ENCODE measurements at regions not wholly inside any gene's neighbourhood (a gene's known extent, or its start where the extent isn't known, plus 50 kb on each side); places are given as distances from the start of the nearest gene placed in this dataset.

- no peaks in the 10 kb centered on the region for H3K27me3 ChIP-seq (ENCODE audit: control insufficient read depth, insufficient read depth, low read length)
- H3K27ac ChIP-seq (ENCODE audit: insufficient read depth, low read length): no peak overlapping the region
- H2AFZ ChIP-seq (ENCODE audit: low read length): no peak overlapping the region
- H4K20me1 ChIP-seq (ENCODE audit: control insufficient read depth, extremely low read depth, insufficient read depth, low read length): no peaks in the 10 kb centered on the region
- no peaks in the 10 kb centered on the region for H3K79me2 ChIP-seq (ENCODE audit: control insufficient read depth, insufficient read depth, low read length)
- TF ChIP-seq EZH2 (IDR thresholded peaks at IDR 0.05; ENCODE audit: low read length, missing control alignments) (no peak), CTCF (conservative IDR thresholded peaks at IDR 0.05 in 1 of 2, IDR thresholded peaks at IDR 0.05 in 1 of 2; ENCODE audit: low read depth in 1 of 2, low read length in 2 of 2) (no peak)
- DNase-seq (ENCODE audit: low read depth in 2 of 2): no peak
- no peak overlapping the region for H3K4me2 ChIP-seq (ENCODE audit: extremely low read depth, insufficient read depth, low read length)
- H3K9ac ChIP-seq (ENCODE audit: insufficient read depth, low read length): no peak overlapping the region
- H3K4me3 ChIP-seq (replicated peaks in 1 of 4; ENCODE audit: control extremely low read depth in 1 of 4, insufficient read depth in 1 of 4, low read depth in 3 of 4, low read length in 4 of 4): no peak overlapping the region
- H3K36me3 ChIP-seq (ENCODE audit: control insufficient read depth, insufficient read depth, low read length): no peaks in the 10 kb centered on the region
- H3K9me3 ChIP-seq (ENCODE audit: control insufficient read depth, insufficient read depth, low read depth, low read length): no peaks in the 10 kb centered on the region
- no peaks in the 10 kb centered on the region for H3K4me1 ChIP-seq (ENCODE audit: control insufficient read depth, extremely low read depth, insufficient read depth, low read length)
Observed at GRCh38 chr17:33977729-33978514, 277.2 kb upstream of the CCL2 start.

- Histone ChIP-seq H3K4me3 (replicated peaks in 1 of 4; ENCODE audit: control extremely low read depth in 1 of 4, insufficient read depth in 1 of 4, low read depth in 3 of 4, low read length in 4 of 4) (no peak overlapping the region), H3K4me1 (ENCODE audit: control insufficient read depth, extremely low read depth, insufficient read depth, low read length) (no peaks in the 10 kb centered on the region), H3K27ac (ENCODE audit: insufficient read depth, low read length) (no peak overlapping the region), H3K27me3 (ENCODE audit: control insufficient read depth, insufficient read depth, low read length) (no peaks in the 10 kb centered on the region), H3K9me3 (ENCODE audit: control insufficient read depth, insufficient read depth, low read depth, low read length) (no peaks in the 10 kb centered on the region), H2AFZ (ENCODE audit: low read length) (no peak overlapping the region), H3K4me2 (ENCODE audit: extremely low read depth, insufficient read depth, low read length) (no peak overlapping the region), H3K9ac (ENCODE audit: insufficient read depth, low read length) (no peak overlapping the region), H4K20me1 (ENCODE audit: control insufficient read depth, extremely low read depth, insufficient read depth, low read length) (no peaks in the 10 kb centered on the region), H3K79me2 (ENCODE audit: control insufficient read depth, insufficient read depth, low read length) (no peaks in the 10 kb centered on the region), H3K36me3 (ENCODE audit: control insufficient read depth, insufficient read depth, low read length) (no peaks in the 10 kb centered on the region)
- TF ChIP-seq CTCF (conservative IDR thresholded peaks at IDR 0.05 in 1 of 2, IDR thresholded peaks at IDR 0.05 in 1 of 2; ENCODE audit: low read depth in 1 of 2, low read length in 2 of 2) (no peak), EZH2 (IDR thresholded peaks at IDR 0.05; ENCODE audit: low read length, missing control alignments) (no peak)
- DNase-seq (ENCODE audit: low read depth in 2 of 2): no peak
Observed at GRCh38 chr17:33978889-33979288, 276.2 kb upstream of the CCL2 start.

- no peak overlapping the region for H3K27ac ChIP-seq (ENCODE audit: insufficient read depth, low read length)
- H3K27me3 ChIP-seq (ENCODE audit: control insufficient read depth, insufficient read depth, low read length): no peaks in the 10 kb centered on the region
- no peak overlapping the region for H3K9ac ChIP-seq (ENCODE audit: insufficient read depth, low read length)
- no peaks in the 10 kb centered on the region for H3K4me1 ChIP-seq (ENCODE audit: control insufficient read depth, extremely low read depth, insufficient read depth, low read length)
- no peaks in the 10 kb centered on the region for H3K36me3 ChIP-seq (ENCODE audit: control insufficient read depth, insufficient read depth, low read length)
- no peak for TF ChIP-seq CTCF (conservative IDR thresholded peaks at IDR 0.05 in 1 of 2, IDR thresholded peaks at IDR 0.05 in 1 of 2; ENCODE audit: low read depth in 1 of 2, low read length in 2 of 2)
- TF ChIP-seq EZH2 (IDR thresholded peaks at IDR 0.05; ENCODE audit: low read length, missing control alignments): no peak
- DNase-seq (ENCODE audit: low read depth in 2 of 2): no peak
- H3K4me3 ChIP-seq (replicated peaks in 1 of 4; ENCODE audit: control extremely low read depth in 1 of 4, insufficient read depth in 1 of 4, low read depth in 3 of 4, low read length in 4 of 4): no peak overlapping the region
- no peaks in the 10 kb centered on the region for H3K79me2 ChIP-seq (ENCODE audit: control insufficient read depth, insufficient read depth, low read length)
- H3K9me3 ChIP-seq (ENCODE audit: control insufficient read depth, insufficient read depth, low read depth, low read length): no peaks in the 10 kb centered on the region
- H4K20me1 ChIP-seq (ENCODE audit: control insufficient read depth, extremely low read depth, insufficient read depth, low read length): no peaks in the 10 kb centered on the region
- H2AFZ ChIP-seq (ENCODE audit: low read length): no peak overlapping the region
- H3K4me2 ChIP-seq (ENCODE audit: extremely low read depth, insufficient read depth, low read length): no peak overlapping the region
Observed at GRCh38 chr17:33980193-33980592, 274.9 kb upstream of the CCL2 start.

Data from fibroblast of lung (primary cell).